Astrocyte of the spinal cord (primary cell): ENCODE measurements at regions not wholly inside any gene's neighbourhood (a gene's known extent, or its start where the extent isn't known, plus 50 kb on each side); places are given as distances from the start of the nearest gene placed in this dataset.

Experiments used
- DNase-seq: peaks from one replicate; pipeline ENCODE4 v3.0.0; 2011; ENCODE audit warnings: low read depth, low spot score
- H3K4me3 ChIP-seq: 2 replicates; pipeline ENCODE4 v1.5.1; 2011; ENCODE audit warnings: low read depth, mild to moderate bottlenecking, low read length, moderate library complexity
- CTCF ChIP-seq: IDR thresholded peaks from 2 replicates; pipeline ENCODE4 v1.5.1; 2012; ENCODE audit warnings: low read depth, mild to moderate bottlenecking, low read length, inconsistent platforms
- in situ Hi-C: cut with HindIII; loops from 2 replicates; pipeline ENCODE4 v1.10.0; 2017; ENCODE audit warnings: low sequenced_read_pairs

- no peak for DNase-seq
- in situ Hi-C loops = no loop called here
- H3K4me3 ChIP-seq = no peak overlapping the region
- TF ChIP-seq CTCF = no peak
Measured at GRCh38 chr4:28247805-28248204, 1387.2 kb downstream of the STIM2 start.

DNA sequence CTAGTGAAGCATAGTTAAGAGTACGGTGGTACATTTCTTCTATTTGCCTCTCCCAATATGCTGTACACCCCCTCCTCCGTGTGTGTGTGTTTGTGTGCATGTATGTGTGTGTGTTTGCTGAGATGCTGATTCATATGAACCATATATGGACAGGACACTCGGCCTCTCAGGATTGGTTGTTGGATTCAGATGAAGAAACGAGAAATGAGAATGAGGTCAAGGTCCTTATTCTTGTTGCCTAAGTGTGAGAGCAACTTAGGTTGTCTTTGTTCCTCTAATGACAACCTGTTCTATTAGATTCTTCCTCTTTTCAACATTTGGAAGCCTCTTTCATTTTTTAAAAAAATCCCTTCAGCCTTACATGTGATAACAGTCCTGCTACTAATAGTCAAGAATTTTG is 1387.6 kb downstream of the STIM2 start:
- in situ Hi-C loops = no loop called here
- no peak for DNase-seq
- no peak for TF ChIP-seq CTCF
- no peak overlapping the region for H3K4me3 ChIP-seq

GRCh38 chr4:28250646-28251045 is 1390.0 kb downstream of the STIM2 start:
- in situ Hi-C loops = no loop called here

DNA sequence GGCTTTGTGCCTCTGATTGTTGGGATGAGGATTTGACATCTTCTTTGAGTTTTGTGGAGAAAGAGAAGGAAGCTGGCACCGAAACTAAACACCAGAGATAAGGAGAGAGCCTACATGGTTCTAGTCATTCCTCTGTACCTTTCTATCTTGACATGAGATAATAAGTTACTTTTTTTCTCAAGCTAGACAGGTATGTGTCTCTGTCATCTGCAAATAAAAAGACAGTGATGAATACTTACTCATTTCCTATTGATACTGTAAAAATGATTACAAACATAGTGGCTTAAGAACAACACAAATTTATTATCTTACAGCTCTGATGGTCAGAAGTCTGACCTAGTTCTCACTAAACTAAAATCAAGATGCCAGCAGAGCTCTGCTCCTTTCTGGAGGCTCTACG is 1391.2 kb downstream of the STIM2 start:
- in situ Hi-C loops = no loop called here
- H3K4me3 ChIP-seq = no peak overlapping the region
- TF ChIP-seq CTCF = no peak
- no peak for DNase-seq

More at GRCh38 chr4:28250646-28251045, 1390.0 kb downstream of the STIM2 start:
- H3K4me3 ChIP-seq = no peak overlapping the region
- no peak for TF ChIP-seq CTCF
- no peak for DNase-seq

DNA sequence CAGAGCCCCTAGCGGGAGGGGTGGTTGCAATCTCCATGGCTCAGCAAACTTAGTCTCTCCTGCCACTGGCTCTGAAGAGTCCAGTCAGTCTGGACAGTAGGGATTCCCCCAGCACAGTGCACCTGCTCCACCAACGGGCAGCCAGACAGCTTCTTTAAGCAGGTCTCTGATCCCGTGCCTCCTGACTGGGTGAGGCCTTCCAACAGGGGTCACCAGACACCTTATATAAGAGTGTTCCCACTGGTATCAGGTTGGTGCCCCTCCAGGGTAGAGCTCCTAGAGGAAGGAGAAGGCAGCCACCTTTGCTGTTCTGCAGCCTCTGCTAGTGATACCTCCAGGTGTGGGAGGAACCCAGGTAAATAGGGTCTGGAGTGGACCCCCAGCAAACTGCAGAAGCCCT is 1393.4 kb downstream of the STIM2 start:
- DNase-seq = no peak
- no peak for TF ChIP-seq CTCF
- H3K4me3 ChIP-seq = no peak overlapping the region
- in situ Hi-C loops = no loop called here

GRCh38 chr4:28256295-28256694 is 1395.7 kb downstream of the STIM2 start:
- H3K4me3 ChIP-seq = no peak overlapping the region
- no peak for DNase-seq
- in situ Hi-C loops = no loop called here
- no peak for TF ChIP-seq CTCF

- no peak for DNase-seq
- no peak for TF ChIP-seq CTCF
- in situ Hi-C loops = no loop called here
- no peak overlapping the region for H3K4me3 ChIP-seq
Measured at GRCh38 chr4:28259951-28260350, 1399.3 kb downstream of the STIM2 start.
